AG04449 (cell line): ENCODE measurements at regions not wholly inside any gene's neighbourhood (a gene's known extent, or its start where the extent isn't known, plus 50 kb on each side); places are given as distances from the start of the nearest gene placed in this dataset.

Experiments used
- CTCF ChIA-PET: fragments of 350-600 bp; formaldehyde crosslinking; extraction: SDS; loops from one replicate; lab custom pipeline; 2021; ENCODE audit warnings: antibody characterized with exemption; lab: Yijun Ruan, JAX
- POLR2A ChIA-PET: fragments of 400-600, 350-600 bp; formaldehyde crosslinking; extraction: SDS; loops from one replicate; lab custom pipeline; 2020; ENCODE audit warnings: antibody characterized with exemption, inconsistent platforms; lab: Yijun Ruan, JAX
- DNase-seq: peaks from one replicate; pipeline ENCODE4 v3.0.0-alpha.2; 2010; ENCODE audit warnings: low read depth, low spot score
- H3K4me3 ChIP-seq: 2 replicates; pipeline ENCODE4 v1.5.1; 2011; ENCODE audit warnings: low read depth, mild to moderate bottlenecking, control low read depth, low read length
- CTCF ChIP-seq: IDR thresholded peaks from one replicate; pipeline ENCODE4 v1.5.1; 2011; ENCODE audit warnings: mild to moderate bottlenecking, moderate library complexity, low read length, control low read depth, inconsistent platforms; ENCODE audit not compliant: insufficient read depth; ENCODE audit errors: missing control alignments

- DNase-seq = no peak
- POLR2A ChIA-PET = no interaction called here
- TF ChIP-seq CTCF = no peak
- CTCF ChIA-PET = no interaction called here
- no peak overlapping the region for H3K4me3 ChIP-seq
These were observed 1183.6 kb downstream of the BRD1 start for GRCh38 chr22:48644108-48644507.

- ChIA-PET POLR2A (no interaction called here), CTCF (no interaction called here)
- TF ChIP-seq CTCF = no peak
- H3K4me3 ChIP-seq = no peak overlapping the region
- DNase-seq = no peak
These were observed 1184.5 kb downstream of the BRD1 start for GRCh38 chr22:48643066-48643731.

GRCh38 chr22:48642550-48642949, 1185.1 kb downstream of the BRD1 start:
- no peak overlapping the region for H3K4me3 ChIP-seq
- ChIA-PET POLR2A (no interaction called here), CTCF (no interaction called here)
- no peak for DNase-seq
- TF ChIP-seq CTCF = no peak

GRCh38 chr22:48641906-48642475, 1185.7 kb downstream of the BRD1 start:
- no peak for TF ChIP-seq CTCF
- CTCF ChIA-PET = no interaction called here

GRCh38 chr22:48640890-48641841, 1186.5 kb downstream of the BRD1 start:
- ChIA-PET CTCF (no interaction called here), POLR2A (no interaction called here)
- no peak for DNase-seq
- TF ChIP-seq CTCF = no peak
- no peak overlapping the region for H3K4me3 ChIP-seq

More at GRCh38 chr22:48641906-48642475, 1185.7 kb downstream of the BRD1 start:
- POLR2A ChIA-PET = no interaction called here
- H3K4me3 ChIP-seq = no peak overlapping the region
- DNase-seq = no peak
